SK-N-SH (cell line): ENCODE measurements at regions not wholly inside any gene's neighbourhood (a gene's known extent, or its start where the extent isn't known, plus 50 kb on each side); places are given as distances from the start of the nearest gene placed in this dataset.

ENCODE experiments used
- CTCF ChIA-PET: fragments of 300-600, 350-600 bp; formaldehyde crosslinking; extraction: SDS; loops from one replicate; lab custom pipeline; 2021; lab: Yijun Ruan, JAX
- POLR2A ChIA-PET: fragments of 350-600 bp; sonication (Branson Sonifier 250); formaldehyde crosslinking; extraction: SDS; loops from one replicate; lab custom pipeline; 2020; ENCODE audit warnings: antibody characterized with exemption, inconsistent platforms; lab: Yijun Ruan, JAX
- DNase-seq: peaks from one replicate; pipeline ENCODE4 v3.0.0; 2012
- H2AFZ ChIP-seq: fragments of 200-600 bp; sonication (generic); 2 replicates; pipeline ENCODE4 v1.8.1; 2016; ENCODE audit warnings: antibody characterized with exemption, mild to moderate bottlenecking, low read depth
- H3F3A ChIP-seq: fragments of 200-600 bp; sonication (generic); replicated peaks from 2 replicates; pipeline ENCODE3; 2016; ENCODE audit warnings: antibody characterized with exemption, mild to moderate bottlenecking; ENCODE audit not compliant: insufficient read depth
- H3K27ac ChIP-seq, 2 experiments: fragments of 200-500 bp in 1 of 2; fragments of 200-600 bp in 1 of 2; sonication (Bioruptor generic) in 1 of 2; sonication (generic), shearing (Covaris generic) in 1 of 2; 2 replicates each; pipeline versions ENCODE4 v1.5.1 to v1.6.1; 2014 to 2016; ENCODE audit warnings: low read depth in 2 of 2, inconsistent platforms in 1 of 2, low read length in 1 of 2, mild to moderate bottlenecking in 1 of 2, mixed read lengths in 1 of 2
- H3K27me3 ChIP-seq: fragments of 200-600 bp; sonication (generic), shearing (Covaris generic); 2 replicates; pipeline ENCODE4 v1.6.1; 2016; ENCODE audit warnings: mixed run types; ENCODE audit not compliant: insufficient read depth
- H3K36me3 ChIP-seq, 2 experiments: fragments of 200-500 bp in 1 of 2; fragments of 200-600 bp in 1 of 2; sonication (Bioruptor generic) in 1 of 2; sonication (generic) in 1 of 2; replicated peaks in 1 of 2; 2 replicates each; pipeline versions ENCODE3 to v1.5.1; 2014 to 2016; ENCODE audit warnings: low read length in 1 of 2, mild to moderate bottlenecking in 1 of 2; ENCODE audit not compliant: insufficient read depth in 2 of 2, control insufficient read depth in 1 of 2
- H3K4me1 ChIP-seq, 2 experiments: fragments of 200-500 bp in 1 of 2; fragments of 200-600 bp in 1 of 2; sonication (Bioruptor generic) in 1 of 2; sonication (generic), shearing (Covaris generic) in 1 of 2; 2 replicates each; pipeline versions ENCODE4 v1.5.1 to v1.6.1; 2014 to 2016; ENCODE audit warnings: low read depth in 1 of 2, low read length in 1 of 2, mixed run types in 1 of 2; ENCODE audit not compliant: insufficient read depth in 2 of 2, control insufficient read depth in 1 of 2
- H3K4me2 ChIP-seq: fragments of 200-600 bp; sonication (generic), shearing (Covaris generic); 2 replicates; pipeline ENCODE4 v1.6.1; 2017; ENCODE audit warnings: mixed run types
- H3K4me3 ChIP-seq, 2 experiments: fragments of 200-500 bp in 1 of 2; fragments of 200-600 bp in 1 of 2; sonication (Bioruptor generic) in 1 of 2; sonication (generic), shearing (Covaris generic) in 1 of 2; 2 replicates each; pipeline versions ENCODE4 v1.5.1 to v1.8.1; 2014 to 2016; ENCODE audit warnings: low read depth in 2 of 2, inconsistent platforms in 1 of 2, low read length in 1 of 2, mild to moderate bottlenecking in 1 of 2, mixed read lengths in 1 of 2, moderate library complexity in 1 of 2
- H3K79me2 ChIP-seq: fragments of 200-600 bp; sonication (generic); 2 replicates; pipeline ENCODE4 v1.8.1; 2017; ENCODE audit warnings: mild to moderate bottlenecking; ENCODE audit not compliant: insufficient read depth
- H3K9ac ChIP-seq: fragments of 200-600 bp; sonication (generic); 2 replicates; pipeline ENCODE4 v1.6.1; 2017; ENCODE audit warnings: mixed run types
- H3K9me2 ChIP-seq: fragments of 200-600 bp; sonication (generic); 2 replicates; pipeline ENCODE4 v1.6.1; 2017; ENCODE audit warnings: mixed run types
- H3K9me3 ChIP-seq: fragments of 200-600 bp; sonication (generic); 2 replicates; pipeline ENCODE4 v1.6.1; 2017; ENCODE audit warnings: mixed run types, mild to moderate bottlenecking, moderate library complexity
- H4K20me1 ChIP-seq: fragments of 200-600 bp; sonication (generic); 2 replicates; pipeline ENCODE4 v1.6.1; 2017; ENCODE audit warnings: mild to moderate bottlenecking, mixed run types; ENCODE audit not compliant: insufficient read depth
- CHD2 ChIP-seq: fragments of 150-350 bp; IDR thresholded peaks from 2 replicates; pipeline ENCODE4 v1.6.1; 2018; ENCODE audit warnings: low read length; ENCODE audit not compliant: partially characterized antibody
- ELF1 ChIP-seq: IDR thresholded peaks from 2 replicates; pipeline ENCODE4 v1.4.0; 2012
- EP300 ChIP-seq, 2 experiments: IDR thresholded peaks; 2 replicates each; pipeline versions ENCODE4 v1.4.0 to v1.6.1; 2012; ENCODE audit warnings: borderline replicate concordance in 1 of 2, low read depth in 1 of 2, low read length in 1 of 2
- EZH2phosphoT487 ChIP-seq: fragments of 200-600 bp; sonication (generic); IDR thresholded peaks from 2 replicates; pipeline ENCODE4 v1.6.1; 2017; ENCODE audit warnings: low read depth, mixed run types, mild to moderate bottlenecking, antibody characterized with exemption, moderate library complexity, borderline replicate concordance
- FOSL2 ChIP-seq: IDR thresholded peaks from 2 replicates; pipeline ENCODE4 v1.4.0; 2012; ENCODE audit warnings: low read depth, mild to moderate bottlenecking, moderate library complexity, borderline replicate concordance
- FOXJ3 ChIP-seq: sonication (generic); formaldehyde crosslinking; IDR thresholded peaks from 2 replicates; pipeline ENCODE4 v1.5.1; 2020; ENCODE audit warnings: mild to moderate bottlenecking, missing genetic modification reagents
- JUND ChIP-seq: IDR thresholded peaks from 2 replicates; pipeline ENCODE4 v1.4.0; 2012
- MEF2A ChIP-seq: IDR thresholded peaks from 2 replicates; pipeline ENCODE4 v1.4.0; 2012; ENCODE audit warnings: low read depth, borderline replicate concordance
- MXI1 ChIP-seq: IDR thresholded peaks from 2 replicates; pipeline ENCODE4 v1.6.1; 2012; ENCODE audit warnings: mild to moderate bottlenecking, low read depth, low read length, improper control_type of control experiment
- NFIC ChIP-seq: IDR thresholded peaks from 2 replicates; pipeline ENCODE4 v1.4.0; 2012; ENCODE audit warnings: borderline replicate concordance
- NRF1 ChIP-seq: IDR thresholded peaks from 2 replicates; pipeline ENCODE4 v1.6.1; 2012; ENCODE audit warnings: low read depth, mild to moderate bottlenecking, low read length
- POLR2AphosphoS5 ChIP-seq: IDR thresholded peaks from 2 replicates; pipeline ENCODE4 v1.6.1; 2012; ENCODE audit warnings: low read depth, low read length
- RAD21 ChIP-seq: IDR thresholded peaks from 2 replicates; pipeline ENCODE4 v1.6.1; 2012; ENCODE audit warnings: mild to moderate bottlenecking, low read length
- REST ChIP-seq: IDR thresholded peaks from 2 replicates; pipeline ENCODE4 v1.6.1; 2012; ENCODE audit warnings: mild to moderate bottlenecking, low read depth, low read length, moderate library complexity
- RFX5 ChIP-seq: IDR thresholded peaks from 2 replicates; pipeline ENCODE4 v1.6.1; 2012; ENCODE audit warnings: mild to moderate bottlenecking, improper control_type of control experiment, low read length
- RXRA ChIP-seq: IDR thresholded peaks from 2 replicates; pipeline ENCODE4 v1.4.0; 2012; ENCODE audit warnings: low read depth, mild to moderate bottlenecking, borderline replicate concordance
- TAF1 ChIP-seq: IDR thresholded peaks from 2 replicates; pipeline ENCODE4 v1.6.1; 2012; ENCODE audit warnings: low read depth, mild to moderate bottlenecking, low read length, moderate library complexity, borderline replicate concordance
- TEAD4 ChIP-seq: IDR thresholded peaks from 2 replicates; pipeline ENCODE4 v1.4.0; 2012; ENCODE audit warnings: mild to moderate bottlenecking, borderline replicate concordance; ENCODE audit not compliant: insufficient read depth
- WGBS: methylation state at CpG from one replicate; pipeline ENCODE4 v1.1.6; 2017; ENCODE audit warnings: low lambda C conversion rate; 5-methylcytosine and 5-hydroxymethylcytosine counted together
- TF ChIP-seq, protein P1 (sequence below): fragments of 200-600 bp; sonication (generic); IDR thresholded peaks from 2 replicates; pipeline ENCODE4 v1.6.1; 2017; ENCODE audit warnings: antibody characterized with exemption, mild to moderate bottlenecking, moderate library complexity
- TF ChIP-seq, protein P2 (sequence below): fragments of 150-350 bp; IDR thresholded peaks from 2 replicates; pipeline ENCODE4 v1.6.1; 2016; ENCODE audit warnings: mild to moderate bottlenecking, low read depth, low read length

GRCh38 chr18:38520786-38521185, 955.2 kb upstream of the CELF4 start:
- POLR2A ChIA-PET: interaction anchor here (0.6 kb wide), 1 partner anchor 1763 kb away, joined by 3 read pairs; no protein-coding TSS in a partner anchor
- Histone ChIP-seq H3K27ac (no peak overlapping the region), H3K27me3 (no peaks in the 10 kb centered on the region), H3K36me3 (no peaks in the 10 kb centered on the region), H3K4me1 (no peaks in the 10 kb centered on the region; a peak in 1 of 4 replicates), H4K20me1 (no peaks in the 10 kb centered on the region), H3F3A (no peaks in the 10 kb centered on the region), H3K9me3 (0 out of 2 replicates have a peak, but pooled peaks cover 4% of the 10 kb centered on the region), H3K79me2 (no peaks in the 10 kb centered on the region), H3K9ac (no peak overlapping the region), H3K4me3 (no peak overlapping the region), H3K9me2 (no peaks in the 10 kb centered on the region), H3K4me2 (no peak overlapping the region), H2AFZ (no peak overlapping the region)
- WGBS: 34% methylated on average over 5 of the region's 5 CpGs
- CTCF ChIA-PET: no interaction called here
- no peak for TF ChIP-seq RFX5
- TF ChIP-seq POLR2AphosphoS5: no peak
- TF ChIP-seq TEAD4: no peak
- no peak for TF ChIP-seq EP300 (IDR thresholded peaks at IDR 0.05; ENCODE audit: borderline replicate concordance in 1 of 2, low read depth in 1 of 2, low read length in 1 of 2)
- no peak for TF ChIP-seq FOSL2
- no peak for TF ChIP-seq JUND
- TF ChIP-seq TAF1: no peak
- no peak for TF ChIP-seq RXRA
- TF ChIP-seq FOXJ3: no peak
- TF ChIP-seq MEF2A: no peak
- TF ChIP-seq RAD21: no peak
- no peak for TF ChIP-seq NFIC
- TF ChIP-seq, protein P1, sequence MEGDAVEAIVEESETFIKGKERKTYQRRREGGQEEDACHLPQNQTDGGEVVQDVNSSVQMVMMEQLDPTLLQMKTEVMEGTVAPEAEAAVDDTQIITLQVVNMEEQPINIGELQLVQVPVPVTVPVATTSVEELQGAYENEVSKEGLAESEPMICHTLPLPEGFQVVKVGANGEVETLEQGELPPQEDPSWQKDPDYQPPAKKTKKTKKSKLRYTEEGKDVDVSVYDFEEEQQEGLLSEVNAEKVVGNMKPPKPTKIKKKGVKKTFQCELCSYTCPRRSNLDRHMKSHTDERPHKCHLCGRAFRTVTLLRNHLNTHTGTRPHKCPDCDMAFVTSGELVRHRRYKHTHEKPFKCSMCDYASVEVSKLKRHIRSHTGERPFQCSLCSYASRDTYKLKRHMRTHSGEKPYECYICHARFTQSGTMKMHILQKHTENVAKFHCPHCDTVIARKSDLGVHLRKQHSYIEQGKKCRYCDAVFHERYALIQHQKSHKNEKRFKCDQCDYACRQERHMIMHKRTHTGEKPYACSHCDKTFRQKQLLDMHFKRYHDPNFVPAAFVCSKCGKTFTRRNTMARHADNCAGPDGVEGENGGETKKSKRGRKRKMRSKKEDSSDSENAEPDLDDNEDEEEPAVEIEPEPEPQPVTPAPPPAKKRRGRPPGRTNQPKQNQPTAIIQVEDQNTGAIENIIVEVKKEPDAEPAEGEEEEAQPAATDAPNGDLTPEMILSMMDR: no peak
- no peak for TF ChIP-seq NRF1
- TF ChIP-seq ELF1: no peak
- TF ChIP-seq, protein P2, sequence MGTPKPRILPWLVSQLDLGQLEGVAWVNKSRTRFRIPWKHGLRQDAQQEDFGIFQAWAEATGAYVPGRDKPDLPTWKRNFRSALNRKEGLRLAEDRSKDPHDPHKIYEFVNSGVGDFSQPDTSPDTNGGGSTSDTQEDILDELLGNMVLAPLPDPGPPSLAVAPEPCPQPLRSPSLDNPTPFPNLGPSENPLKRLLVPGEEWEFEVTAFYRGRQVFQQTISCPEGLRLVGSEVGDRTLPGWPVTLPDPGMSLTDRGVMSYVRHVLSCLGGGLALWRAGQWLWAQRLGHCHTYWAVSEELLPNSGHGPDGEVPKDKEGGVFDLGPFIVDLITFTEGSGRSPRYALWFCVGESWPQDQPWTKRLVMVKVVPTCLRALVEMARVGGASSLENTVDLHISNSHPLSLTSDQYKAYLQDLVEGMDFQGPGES: no peak
- no peak for DNase-seq

DNA sequence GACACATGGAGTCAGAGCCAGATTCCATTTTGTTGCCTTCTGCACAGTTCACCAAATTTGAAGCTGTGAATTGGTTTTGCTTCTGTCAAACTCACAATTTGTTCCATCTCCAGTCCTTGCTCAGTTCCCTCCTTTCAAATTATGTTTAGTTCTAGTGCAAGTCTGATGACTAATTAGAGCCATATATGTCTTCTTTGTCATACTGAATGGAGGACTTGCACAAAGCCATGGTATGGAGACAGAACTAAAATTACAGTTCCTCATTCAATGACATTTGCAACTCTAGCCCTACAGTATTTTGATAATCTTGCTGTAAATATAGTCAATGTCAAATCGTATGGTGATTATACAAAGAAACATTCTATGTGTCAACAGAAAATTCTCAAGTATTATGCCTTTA, 936.9 kb upstream of the CELF4 start:
- no peak overlapping the region for H3K9ac ChIP-seq
- POLR2A ChIA-PET: no interaction called here
- no peak overlapping the region for H3K4me3 ChIP-seq
- DNase-seq: no peak
- no peaks in the 10 kb centered on the region for H3K9me2 ChIP-seq
- no peaks in the 10 kb centered on the region for H3K79me2 ChIP-seq
- H2AFZ ChIP-seq: no peak overlapping the region
- no peaks in the 10 kb centered on the region for H3K4me1 ChIP-seq
- TF ChIP-seq RFX5: no peak
- TF ChIP-seq FOXJ3: no peak
- TF ChIP-seq REST: no peak
- TF ChIP-seq EZH2phosphoT487: no peak
- no peak for TF ChIP-seq CHD2
- TF ChIP-seq MXI1: no peak
- H3K9me3 ChIP-seq: no peaks in the 10 kb centered on the region; the same call in 1 of the 2 replicates
- 0% methylated on average over 1 of the region's 1 CpG for WGBS
- no peaks in the 10 kb centered on the region for H3F3A ChIP-seq
- no peak overlapping the region for H3K4me2 ChIP-seq
- no peaks in the 10 kb centered on the region for H3K27me3 ChIP-seq
- no peak overlapping the region for H3K27ac ChIP-seq
- CTCF ChIA-PET: no interaction called here
- no peaks in the 10 kb centered on the region for H4K20me1 ChIP-seq
- no peaks in the 10 kb centered on the region for H3K36me3 ChIP-seq
